Panc1 (cell line): ENCODE measurements at regions not wholly inside any gene's neighbourhood (a gene's known extent, or its start where the extent isn't known, plus 50 kb on each side); places are given as distances from the start of the nearest gene placed in this dataset.

Experiments used
- CTCF ChIP-seq: fragments of 450-650 bp; IDR thresholded peaks from 2 replicates; pipeline ENCODE4 v1.5.1; 2017; ENCODE audit warnings: mild to moderate bottlenecking
- POLR2AphosphoS5 ChIP-seq: IDR thresholded peaks from 2 replicates; pipeline ENCODE4 v1.6.1; 2012; ENCODE audit warnings: mild to moderate bottlenecking, low read depth, low read length, moderate library complexity

GRCh38 chr1:172931761-172932160 is 119.0 kb downstream of the TNFSF18 start:
- no peak for TF ChIP-seq POLR2AphosphoS5
- no peak for TF ChIP-seq CTCF
